SK-N-SH treated with all-trans-retinoic acid at 6 μM for 48 hours (cell line): ENCODE measurements at regions not wholly inside any gene's neighbourhood (a gene's known extent, or its start where the extent isn't known, plus 50 kb on each side); places are given as distances from the start of the nearest gene placed in this dataset.

Experiments
- ARNTL ChIP-seq: fragments of 450-650 bp; formaldehyde crosslinking; IDR thresholded peaks from 2 replicates; pipeline ENCODE4 v1.5.0; 2020; ENCODE audit warnings: low read depth, mild to moderate bottlenecking, moderate library complexity, borderline replicate concordance
- CSDC2 ChIP-seq: fragments of 250-450 bp; sonication (Bioruptor Pico); IDR thresholded peaks from 2 replicates; pipeline ENCODE4 v1.5.0; 2020; ENCODE audit warnings: mild to moderate bottlenecking, moderate library complexity
- GLIS3 ChIP-seq: fragments of 250-450 bp; sonication (Bioruptor Pico); IDR thresholded peaks from 2 replicates; pipeline ENCODE4 v1.5.0; 2020; ENCODE audit warnings: mild to moderate bottlenecking, moderate library complexity
- PPARA ChIP-seq: fragments of 250-450 bp; sonication (Bioruptor Pico); IDR thresholded peaks from 2 replicates; pipeline ENCODE4 v1.5.0; 2020; ENCODE audit warnings: mild to moderate bottlenecking, borderline replicate concordance
- RARB ChIP-seq: fragments of 250-450 bp; sonication (Bioruptor Pico); IDR thresholded peaks from 2 replicates; pipeline ENCODE4 v1.8.0; 2021; ENCODE audit warnings: mild to moderate bottlenecking, moderate library complexity
- ZFP3 ChIP-seq: fragments of 250-450 bp; sonication (Bioruptor Pico); IDR thresholded peaks from 2 replicates; pipeline ENCODE4 v1.5.0; 2020; ENCODE audit warnings: mild to moderate bottlenecking, moderate library complexity

DNA sequence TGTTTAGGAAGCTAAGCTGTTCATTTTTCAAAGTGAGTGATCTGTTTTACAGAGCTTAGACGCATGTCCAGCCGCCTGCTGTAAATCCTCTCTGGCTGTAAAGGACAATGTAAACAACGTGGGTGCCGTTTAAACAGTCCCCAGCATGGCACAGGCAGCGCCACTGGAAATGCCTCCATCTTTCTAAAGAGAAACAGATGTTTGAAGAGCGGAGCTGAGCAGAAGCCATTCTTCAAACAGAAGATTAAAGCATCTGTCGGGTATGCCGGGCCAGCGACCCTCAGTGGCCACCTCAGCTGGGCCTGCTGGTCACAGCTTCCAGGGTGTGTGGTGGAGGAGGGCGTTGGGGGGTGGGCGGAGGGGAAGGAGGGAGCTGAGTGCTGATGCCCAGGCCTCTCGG is 138.6 kb downstream of the ERMARD start:
- TF ChIP-seq ZFP3 (CRISPR knock-in tag) (no peak), GLIS3 (CRISPR knock-in tag) (no peak), CSDC2 (CRISPR knock-in tag) (no peak), RARB (CRISPR knock-in tag) (no peak), PPARA (CRISPR knock-in tag) (no peak), ARNTL (CRISPR knock-in tag) (no peak)
